ENCODE measurements at regions not wholly inside any gene's neighbourhood (a gene's known extent, or its start where the extent isn't known, plus 50 kb on each side); places are given as distances from the start of the nearest gene placed in this dataset.
"Not testable (repeated sequence)": the region's sequence is repeated elsewhere in the genome, so short reads cannot be mapped to it uniquely, and the experiment has no call there.

GRCh38 chr20:50328996-50329898 is 138.6 kb downstream of the CEBPB start:
- DNase-seq (ENCODE audit: insufficient read length), result no peak
- no peak for FAIRE-seq
- TF ChIP-seq POLR2A (IDR thresholded peaks at IDR 0.05; ENCODE audit: low read depth, low read length) (no peak), POLR2AphosphoS5 (IDR thresholded peaks at IDR 0.05; ENCODE audit: low read depth, low read length) (no peak), TAF1 (IDR thresholded peaks at IDR 0.05; ENCODE audit: borderline replicate concordance, low read depth, low read length) (no peak)

DNA sequence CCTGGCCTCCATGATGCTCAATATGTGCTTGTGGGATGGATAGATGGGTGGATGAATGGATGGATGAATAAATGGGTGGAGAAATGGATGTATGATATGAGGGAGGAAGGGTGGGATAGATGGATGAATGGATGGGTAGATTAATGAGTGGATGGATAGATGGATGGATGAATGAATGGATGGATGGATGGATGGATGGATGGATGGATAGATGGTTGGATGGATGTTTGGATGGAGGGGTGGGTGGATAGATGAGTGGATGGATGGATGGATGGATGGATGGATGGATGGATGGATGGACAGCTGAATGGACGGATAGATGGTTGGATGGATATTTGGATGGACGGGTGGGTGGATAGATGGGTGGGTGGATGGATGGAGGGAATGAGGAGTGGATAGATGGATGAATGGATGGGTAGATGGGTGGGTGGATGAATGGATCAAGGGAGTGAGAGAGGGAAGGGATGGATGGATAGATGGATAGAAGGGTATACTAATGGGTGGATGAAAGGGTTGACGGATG is 139.4 kb downstream of the CEBPB start:
- FAIRE-seq (no peak), DNase-seq (ENCODE audit: insufficient read length) (no peak)
- TF ChIP-seq POLR2AphosphoS5 (IDR thresholded peaks at IDR 0.05; ENCODE audit: low read depth, low read length) (no peak), TAF1 (IDR thresholded peaks at IDR 0.05; ENCODE audit: borderline replicate concordance, low read depth, low read length) (no peak), POLR2A (IDR thresholded peaks at IDR 0.05; ENCODE audit: low read depth, low read length) (no peak)

- no peak for TF ChIP-seq POLR2A (IDR thresholded peaks at IDR 0.05; ENCODE audit: low read depth, low read length)
- TF ChIP-seq TAF1 (IDR thresholded peaks at IDR 0.05; ENCODE audit: borderline replicate concordance, low read depth, low read length), result no peak
- TF ChIP-seq POLR2AphosphoS5 (IDR thresholded peaks at IDR 0.05; ENCODE audit: low read depth, low read length), result no peak
- DNase-seq (ENCODE audit: insufficient read length), result no peak
Measured at GRCh38 chr20:50330504-50331313, 140.1 kb downstream of the CEBPB start.

DNA sequence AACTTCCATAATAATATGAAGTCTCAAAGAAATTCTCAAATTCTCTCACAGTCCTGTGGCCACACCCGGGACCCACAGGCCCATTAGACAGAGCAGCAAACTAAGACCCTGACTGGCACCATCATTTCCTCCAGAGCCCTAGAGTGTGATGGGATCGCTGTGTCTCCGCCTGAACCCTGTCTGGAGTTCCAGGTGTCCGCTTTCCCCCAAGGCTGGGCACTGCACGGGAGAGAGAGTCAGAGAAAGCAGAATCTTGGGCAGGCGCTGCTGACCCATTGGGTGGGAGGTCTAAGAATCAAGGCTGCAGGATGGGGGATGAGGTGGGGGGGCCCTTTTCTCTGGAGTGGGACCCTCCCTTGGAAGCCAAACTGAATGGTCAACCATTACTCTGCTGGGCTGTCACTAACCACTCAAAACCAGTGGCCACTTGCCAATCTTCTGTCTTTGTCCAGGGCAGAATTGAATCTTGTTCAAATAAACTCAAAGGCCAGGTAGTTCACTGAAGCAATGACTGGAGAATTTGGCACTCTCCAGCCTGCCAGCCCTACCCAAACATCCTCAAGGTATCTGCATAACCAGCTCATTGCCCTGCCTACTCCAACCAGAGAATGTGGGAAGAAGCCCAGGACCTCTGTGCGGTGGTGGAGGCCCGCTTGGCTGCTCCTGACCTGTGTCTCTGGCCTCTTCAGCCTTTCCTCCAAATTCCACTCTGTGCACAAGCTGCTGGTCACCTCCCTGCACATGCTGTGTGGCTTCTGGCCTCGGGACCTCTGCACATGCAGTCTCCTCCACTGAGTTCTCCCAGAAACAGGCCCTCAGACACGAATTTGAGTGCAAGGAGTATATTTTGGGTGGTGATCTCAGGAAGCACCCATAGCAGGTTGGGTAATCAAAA is 141.1 kb downstream of the CEBPB start:
- no peak for DNase-seq (ENCODE audit: insufficient read length)
- TF ChIP-seq TAF1 (IDR thresholded peaks at IDR 0.05; ENCODE audit: borderline replicate concordance, low read depth, low read length) (no peak), POLR2AphosphoS5 (IDR thresholded peaks at IDR 0.05; ENCODE audit: low read depth, low read length) (no peak), POLR2A (IDR thresholded peaks at IDR 0.05; ENCODE audit: low read depth, low read length) (no peak)
- FAIRE-seq, result no peak

More at GRCh38 chr20:50330504-50331313, 140.1 kb downstream of the CEBPB start:
- no peak for FAIRE-seq

DNA sequence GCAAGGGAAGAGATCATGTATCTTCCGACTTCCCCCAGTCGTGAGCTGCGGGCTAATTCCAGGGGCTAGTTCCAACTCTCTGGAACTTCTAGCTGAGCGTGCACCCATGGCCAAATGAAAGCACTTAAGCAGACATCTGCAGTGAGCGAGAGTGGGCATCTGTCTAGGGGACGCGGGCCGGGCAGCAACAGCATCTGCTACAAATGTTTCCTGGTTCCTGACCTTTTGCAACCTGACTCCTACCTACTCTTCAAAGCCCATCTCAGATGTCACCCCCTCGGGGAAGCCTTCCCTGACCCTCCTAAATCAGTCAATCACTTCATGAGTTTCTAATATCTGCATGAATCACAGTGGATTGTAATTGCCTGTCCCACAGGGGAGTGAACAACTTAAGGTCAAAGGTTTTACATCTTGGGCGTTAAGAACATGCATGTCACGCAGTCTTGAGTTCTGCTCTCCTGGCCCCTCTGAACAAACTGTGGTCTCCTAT is 141.9 kb downstream of the CEBPB start:
- FAIRE-seq, result no peak
- TF ChIP-seq POLR2AphosphoS5 (IDR thresholded peaks at IDR 0.05; ENCODE audit: low read depth, low read length) (no peak), TAF1 (IDR thresholded peaks at IDR 0.05; ENCODE audit: borderline replicate concordance, low read depth, low read length) (no peak), POLR2A (IDR thresholded peaks at IDR 0.05; ENCODE audit: low read depth, low read length) (no peak)
- no peak for DNase-seq (ENCODE audit: insufficient read length)

GRCh38 chr20:50333131-50333670 is 142.6 kb downstream of the CEBPB start:
- DNase-seq (ENCODE audit: insufficient read length) (no peak), FAIRE-seq (no peak)
- TF ChIP-seq POLR2AphosphoS5 (IDR thresholded peaks at IDR 0.05; ENCODE audit: low read depth, low read length) (no peak), POLR2A (IDR thresholded peaks at IDR 0.05; ENCODE audit: low read depth, low read length) (no peak), TAF1 (IDR thresholded peaks at IDR 0.05; ENCODE audit: borderline replicate concordance, low read depth, low read length) (no peak)

DNA sequence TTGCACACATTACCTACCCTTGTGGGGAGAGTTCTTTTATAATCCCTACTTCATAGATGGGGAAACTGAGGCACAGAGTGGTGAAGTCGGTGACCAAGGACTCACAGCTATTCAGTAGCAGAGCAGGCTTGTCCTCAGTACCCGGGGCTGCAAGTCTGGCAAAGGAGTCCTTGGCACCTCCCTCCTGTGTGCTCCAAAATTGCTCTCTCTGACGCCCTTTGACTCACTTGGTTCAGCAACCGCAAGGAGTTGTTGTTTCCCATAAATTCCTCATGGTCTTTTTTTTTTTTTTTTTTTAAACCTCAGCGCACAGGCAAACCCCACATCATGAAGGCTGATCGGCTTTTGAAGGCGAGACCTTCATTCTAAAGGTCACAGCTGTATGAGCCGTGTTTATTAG is 143.2 kb downstream of the CEBPB start:
- no peak for DNase-seq (ENCODE audit: insufficient read length)
- TF ChIP-seq TAF1 (IDR thresholded peaks at IDR 0.05; ENCODE audit: borderline replicate concordance, low read depth, low read length) (no peak), POLR2A (IDR thresholded peaks at IDR 0.05; ENCODE audit: low read depth, low read length) (no peak), POLR2AphosphoS5 (IDR thresholded peaks at IDR 0.05; ENCODE audit: low read depth, low read length) (no peak)
- FAIRE-seq, result no peak

- FAIRE-seq; DNase-seq (ENCODE audit: insufficient read length): not testable (repeated sequence)
Measured at GRCh38 chr20:50334512-50334911, 143.9 kb downstream of the CEBPB start.

GRCh38 chr20:50335105-50335504 is 144.5 kb downstream of the CEBPB start:
- no peak for TF ChIP-seq POLR2AphosphoS5 (IDR thresholded peaks at IDR 0.05; ENCODE audit: low read depth, low read length)
- no peak for TF ChIP-seq TAF1 (IDR thresholded peaks at IDR 0.05; ENCODE audit: borderline replicate concordance, low read depth, low read length)
- no peak for TF ChIP-seq POLR2A (IDR thresholded peaks at IDR 0.05; ENCODE audit: low read depth, low read length)
- DNase-seq (ENCODE audit: insufficient read length) (no peak), FAIRE-seq (no peak)

- TF ChIP-seq TAF1 (IDR thresholded peaks at IDR 0.05; ENCODE audit: borderline replicate concordance, low read depth, low read length) (no peak), POLR2A (IDR thresholded peaks at IDR 0.05; ENCODE audit: low read depth, low read length) (no peak), POLR2AphosphoS5 (IDR thresholded peaks at IDR 0.05; ENCODE audit: low read depth, low read length) (no peak)
- no peak for FAIRE-seq
- no peak for DNase-seq (ENCODE audit: insufficient read length)
Measured at GRCh38 chr20:50335866-50336265, 145.2 kb downstream of the CEBPB start.

Data from GM12892 (cell line).